HG02852 (cell line): ENCODE measurements at regions not wholly inside any gene's neighbourhood (a gene's known extent, or its start where the extent isn't known, plus 50 kb on each side); places are given as distances from the start of the nearest gene placed in this dataset.
"Not testable (repeated sequence)": the region's sequence is repeated elsewhere in the genome, so short reads cannot be mapped to it uniquely, and the experiment has no call there.

Source experiments
- ATAC-seq: cut with Tn5 transposase; IDR thresholded peaks from one replicate; pipeline ENCODE4 v1.9.1; 2021; ENCODE audit warnings: mild to moderate bottlenecking, moderate library complexity; ENCODE audit not compliant: unreplicated experiment

DNA sequence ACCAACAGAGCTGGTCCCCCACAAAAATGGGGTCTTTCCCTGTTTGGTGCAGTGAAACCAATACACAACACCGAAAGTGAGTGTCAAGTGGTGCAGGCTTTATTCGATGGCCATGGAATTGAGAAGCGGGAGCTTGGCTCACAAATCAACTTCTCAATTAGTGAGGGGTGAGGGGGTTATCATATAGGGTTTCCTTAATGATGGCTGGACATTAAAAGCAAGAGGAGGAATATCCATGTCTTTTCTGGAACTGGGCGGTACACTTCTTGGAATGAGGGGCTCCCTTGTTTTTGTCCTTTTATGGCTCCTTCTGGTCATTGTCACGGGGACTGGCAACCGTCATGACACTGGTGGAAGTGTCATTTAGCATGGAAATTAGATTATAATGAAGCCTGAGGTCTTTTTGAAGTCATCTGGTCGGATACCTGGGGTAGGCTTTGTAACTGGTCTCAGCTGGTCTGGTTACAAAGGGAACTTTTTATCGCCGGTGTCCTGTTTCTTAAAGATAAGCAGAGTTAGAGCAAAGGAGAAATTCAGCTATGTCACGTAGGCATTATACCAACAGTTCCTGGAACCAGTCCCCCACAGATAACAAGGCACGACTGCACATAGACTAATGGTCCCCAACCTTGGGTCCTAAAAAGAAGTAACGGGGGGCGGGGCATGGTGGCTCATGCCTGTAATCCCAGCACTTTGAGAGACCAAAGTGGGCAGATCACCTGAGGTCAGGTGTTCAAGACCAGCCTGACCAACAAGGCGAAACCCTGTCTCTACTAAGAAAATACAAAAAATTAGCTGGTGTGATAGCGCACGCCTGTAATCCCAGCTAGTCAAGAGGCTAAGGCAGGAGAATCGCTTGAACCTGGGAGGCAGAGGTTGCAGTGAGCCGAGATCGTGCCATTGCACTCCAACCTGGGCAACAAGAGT, 93.5 kb upstream of the NDUFV2 start:
- ATAC-seq, result no peak

GRCh38 chr18:9009703-9010488, 92.6 kb upstream of the NDUFV2 start:
- ATAC-seq, result no peak

GRCh38 chr18:9011431-9011830, 91.1 kb upstream of the NDUFV2 start:
- ATAC-seq, result no peak

DNA sequence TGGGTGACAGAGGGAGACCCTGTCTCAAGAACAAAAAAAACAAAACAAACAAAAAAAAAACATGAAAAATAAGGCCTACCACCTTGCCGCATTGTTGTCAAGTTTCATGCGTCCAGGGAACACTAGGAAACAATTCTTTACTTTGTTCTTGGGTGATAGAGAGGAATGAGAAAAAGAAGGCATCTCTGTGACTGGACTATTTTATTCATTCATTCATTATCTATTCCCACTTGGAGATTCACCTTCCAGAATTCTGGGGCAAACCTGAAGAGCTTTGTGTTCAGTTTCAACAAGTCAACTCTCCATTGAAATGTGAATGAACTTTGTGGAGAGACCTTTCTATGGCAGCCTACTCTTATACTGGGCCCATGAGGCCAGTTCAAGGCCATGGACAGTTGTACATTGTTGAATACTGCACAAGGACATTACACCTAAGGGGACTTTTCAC, 88.5 kb upstream of the NDUFV2 start:
- ATAC-seq, result no peak

GRCh38 chr18:9015689-9016088, 86.8 kb upstream of the NDUFV2 start:
- no peak for ATAC-seq

DNA sequence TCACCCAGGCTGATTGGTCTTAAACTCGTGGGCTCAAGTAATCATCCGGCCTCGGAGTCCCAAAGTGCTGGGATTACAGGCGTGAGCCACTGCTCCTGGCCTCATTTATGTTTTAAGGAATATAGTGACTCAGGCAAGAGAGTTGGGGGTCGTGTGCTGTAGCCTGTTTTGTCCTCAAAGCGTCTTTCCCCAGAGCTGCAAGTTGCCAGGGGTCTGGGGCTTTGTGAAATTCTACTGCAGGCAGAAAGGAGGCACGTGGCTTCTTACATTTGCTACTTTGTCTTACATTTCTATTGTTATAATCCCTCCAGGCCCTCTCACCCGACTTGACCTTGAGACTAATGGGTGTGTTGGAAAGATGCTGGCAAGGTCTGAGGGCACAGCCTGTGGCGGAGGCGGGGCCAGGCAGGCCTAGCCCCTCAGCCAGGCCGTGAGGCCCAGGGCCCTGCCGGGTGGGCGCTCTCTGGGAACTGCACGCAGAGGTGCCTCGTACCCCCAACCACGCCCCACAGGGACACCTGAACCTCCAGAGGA, 85.8 kb upstream of the NDUFV2 start:
- ATAC-seq, result no peak

DNA sequence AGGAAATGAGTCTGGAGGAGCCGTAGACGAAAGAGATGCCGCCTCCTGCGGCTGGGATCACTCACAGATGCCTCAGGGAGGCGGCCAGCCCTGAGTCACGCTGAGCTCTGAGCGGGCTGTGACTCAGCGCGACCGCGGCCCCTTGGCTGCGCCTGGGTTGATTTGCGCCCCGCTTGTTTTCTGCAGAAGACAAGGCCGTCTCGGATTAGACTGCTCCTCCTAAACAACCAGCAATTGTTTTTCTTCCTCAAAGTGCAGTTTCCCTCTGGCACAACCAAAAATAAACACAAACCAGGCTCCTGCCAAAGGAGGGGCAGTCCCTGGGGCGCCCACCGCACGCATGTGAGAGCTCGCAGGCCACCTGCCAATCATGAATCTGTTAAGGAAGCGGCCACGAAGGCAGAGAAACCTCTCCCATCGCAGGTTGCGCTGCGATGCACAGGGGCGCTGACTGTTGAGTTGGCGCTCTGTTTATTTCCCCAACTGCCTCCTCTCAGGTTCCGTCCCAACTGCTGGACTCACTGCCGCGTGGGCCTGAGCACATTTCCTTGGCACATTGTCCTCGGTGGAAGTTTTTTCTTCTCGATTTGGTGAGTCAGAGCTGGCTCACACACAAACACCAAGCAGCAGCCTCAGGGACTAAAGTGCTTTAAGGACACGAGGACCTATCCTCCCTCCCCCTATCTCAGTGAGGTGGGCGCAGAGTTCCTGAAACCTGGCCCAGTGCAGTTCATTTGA, 85.2 kb upstream of the NDUFV2 start:
- peak; percentile 92 for ATAC-seq

DNA sequence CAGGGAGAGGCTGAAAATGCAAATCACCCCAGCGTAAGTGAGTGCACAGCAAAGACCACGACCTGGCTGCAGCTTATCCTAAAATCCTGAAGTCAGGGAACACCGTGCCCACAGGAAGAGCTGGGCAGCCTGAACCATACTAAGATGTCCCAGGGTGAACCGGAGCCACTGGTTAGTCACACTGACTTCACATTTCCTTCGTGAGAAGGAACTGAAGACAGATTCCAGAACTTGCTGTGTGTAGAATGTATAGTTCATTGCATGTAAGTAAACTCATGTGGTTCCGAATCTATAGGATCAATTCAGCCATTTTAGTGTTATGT, 84.6 kb upstream of the NDUFV2 start:
- no peak for ATAC-seq

DNA sequence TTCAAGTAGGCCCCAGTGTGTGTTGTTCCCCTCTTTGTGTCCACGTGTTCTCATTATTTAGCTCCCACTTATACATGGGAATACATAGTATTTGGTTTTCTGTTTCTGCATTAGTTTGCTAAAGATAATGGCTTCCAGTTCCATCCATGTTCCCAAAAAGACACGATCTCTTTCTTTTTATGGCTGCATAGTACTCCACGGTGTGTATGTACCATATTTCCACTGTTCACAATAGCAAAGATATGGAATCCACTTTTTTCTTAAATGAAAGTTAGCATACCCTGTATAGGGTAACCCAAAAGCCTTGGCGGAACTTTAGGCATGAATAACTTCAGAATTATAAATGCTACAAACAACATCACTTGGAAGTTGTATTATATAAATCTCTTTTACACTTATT, 83.4 kb upstream of the NDUFV2 start:
- no peak for ATAC-seq

- ATAC-seq, result no peak
These were observed 82.3 kb upstream of the NDUFV2 start for GRCh38 chr18:9020221-9020620.

DNA sequence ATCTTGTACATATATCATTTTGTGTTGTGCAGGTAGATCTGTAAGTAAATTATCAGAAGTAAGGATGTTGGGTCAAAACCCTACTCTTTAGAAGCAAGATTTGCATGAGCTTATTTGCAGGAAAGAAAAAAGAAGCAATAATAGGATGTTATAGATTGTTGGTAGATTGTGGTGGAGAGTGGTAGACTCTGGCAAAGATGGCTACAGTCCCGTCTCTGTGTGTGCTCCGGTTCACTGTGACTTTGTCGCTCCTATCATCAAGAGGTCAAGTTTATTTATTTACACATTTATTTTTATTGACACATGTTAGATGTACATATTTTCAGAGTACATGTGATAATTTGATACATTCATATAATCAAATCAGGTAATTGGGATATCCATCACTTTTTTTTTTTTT, 81.0 kb upstream of the NDUFV2 start:
- ATAC-seq, result no peak

GRCh38 chr18:9022397-9023155, 79.9 kb upstream of the NDUFV2 start:
- ATAC-seq, result no peak

DNA sequence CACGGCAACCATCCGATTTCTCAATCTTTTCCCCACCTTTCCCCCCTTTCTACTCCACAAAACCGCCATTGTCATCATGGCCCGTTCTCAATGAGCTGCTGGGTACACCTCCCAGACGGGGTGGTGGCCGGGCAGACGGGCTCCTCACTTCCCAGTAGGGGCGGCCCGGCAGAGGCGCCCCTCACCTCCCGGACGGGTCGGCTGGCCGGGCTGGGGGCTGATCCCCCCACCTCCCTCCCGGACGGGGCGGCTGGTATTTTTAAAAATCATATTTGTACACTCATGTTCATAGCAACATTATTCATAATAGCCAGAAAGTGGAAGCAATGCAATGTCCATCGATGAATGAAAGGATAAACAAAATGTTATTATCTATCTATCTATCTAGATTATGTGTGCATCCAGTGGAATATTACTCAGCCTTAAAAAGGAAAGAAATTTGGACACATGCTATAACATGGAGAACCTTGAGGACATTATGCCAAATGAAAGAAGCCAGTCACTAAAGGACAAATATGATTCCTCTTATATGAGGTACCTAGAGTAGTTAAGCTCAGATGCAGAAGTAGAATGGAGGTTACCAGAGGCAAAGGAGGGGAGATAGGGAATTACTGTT, 78.4 kb upstream of the NDUFV2 start:
- ATAC-seq, result not testable (repeated sequence)

DNA sequence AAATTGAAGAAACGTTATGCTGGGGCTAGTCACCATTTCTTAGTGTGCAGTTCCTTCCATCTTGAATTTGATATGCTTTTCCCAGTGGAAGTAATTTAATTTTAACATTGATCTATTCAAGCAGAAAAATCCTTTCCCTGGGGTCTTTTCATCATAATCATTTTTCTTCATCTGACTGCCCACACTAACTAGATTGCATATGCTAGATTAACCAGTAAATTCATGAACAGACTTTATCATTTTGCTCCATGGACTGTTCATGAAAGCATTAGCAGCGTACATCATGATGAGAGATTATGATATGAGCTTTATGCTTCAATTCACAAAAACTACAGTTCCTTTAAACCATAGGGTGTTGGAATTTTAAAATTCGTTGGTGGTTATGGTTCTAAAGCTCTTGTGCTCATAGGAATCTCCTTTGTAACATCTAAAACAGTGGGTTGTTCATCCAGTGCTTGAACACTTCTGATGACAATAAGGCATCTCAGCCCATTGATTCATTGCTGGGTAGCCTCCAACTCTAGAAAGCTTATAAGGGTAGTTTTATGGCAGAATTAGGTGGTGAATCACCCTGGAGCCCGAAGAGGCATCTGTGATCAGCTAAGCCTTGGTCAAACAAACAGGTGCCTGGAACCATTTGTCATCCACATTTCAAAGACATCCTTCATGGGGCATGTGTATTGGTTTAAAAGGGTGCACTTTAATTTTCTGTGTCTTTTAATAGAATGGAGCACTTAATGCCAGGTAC, 77.2 kb upstream of the NDUFV2 start:
- ATAC-seq, result no peak

DNA sequence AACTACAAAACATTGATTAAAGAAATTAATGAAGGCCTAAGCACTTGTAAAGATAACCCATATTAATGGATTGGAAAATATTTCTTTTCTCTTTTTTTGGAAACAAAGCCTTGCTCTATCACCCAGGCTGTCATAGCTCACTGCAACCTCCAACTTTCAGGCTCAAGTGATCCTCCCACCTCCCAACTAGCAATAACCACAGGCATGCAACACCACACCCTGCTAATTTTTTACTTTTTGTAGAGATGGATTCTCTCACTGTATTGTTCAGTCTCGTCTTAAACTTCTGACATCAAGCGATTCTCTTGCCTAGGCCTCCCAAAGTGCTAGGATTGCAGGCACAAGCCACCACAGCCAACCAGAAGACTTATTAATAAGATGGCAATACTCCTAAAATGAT, 73.4 kb upstream of the NDUFV2 start:
- ATAC-seq, result no peak

GRCh38 chr18:9032519-9032918, 70.0 kb upstream of the NDUFV2 start:
- no peak for ATAC-seq

- ATAC-seq, result no peak
These were observed 64.1 kb upstream of the NDUFV2 start for GRCh38 chr18:9038277-9038871.

DNA sequence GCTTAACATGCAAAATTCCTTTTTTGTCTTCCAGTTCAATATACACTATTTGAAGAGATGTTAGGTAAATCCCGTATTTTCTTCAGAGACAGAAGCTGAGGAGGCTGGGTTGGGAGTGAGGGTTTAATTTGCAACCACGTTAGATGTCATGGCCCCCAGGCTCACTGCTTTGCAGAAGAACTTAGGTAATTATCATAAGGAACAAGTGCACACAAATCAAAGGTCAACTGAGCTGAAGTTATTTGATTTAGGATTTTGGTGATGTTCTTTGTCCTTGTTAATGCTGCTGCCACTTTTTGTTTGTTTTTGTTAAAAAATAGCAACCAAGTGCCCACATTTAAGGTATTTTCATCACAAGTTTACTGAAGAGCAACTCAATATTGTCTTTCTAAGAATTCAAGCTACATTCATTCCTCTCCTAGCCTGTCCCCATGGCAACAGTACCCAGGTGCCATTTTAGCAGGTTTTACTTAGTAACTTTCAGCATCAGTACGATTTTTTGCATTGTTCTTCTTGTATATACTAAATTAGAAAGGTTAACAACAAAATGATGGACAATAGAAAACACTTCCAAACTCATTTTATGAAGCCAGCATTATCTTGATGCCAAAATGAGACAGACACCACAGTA, 62.9 kb upstream of the NDUFV2 start:
- no peak for ATAC-seq
